ENCODE measurements at regions not wholly inside any gene's neighbourhood (a gene's known extent, or its start where the extent isn't known, plus 50 kb on each side); places are given as distances from the start of the nearest gene placed in this dataset.

DNA sequence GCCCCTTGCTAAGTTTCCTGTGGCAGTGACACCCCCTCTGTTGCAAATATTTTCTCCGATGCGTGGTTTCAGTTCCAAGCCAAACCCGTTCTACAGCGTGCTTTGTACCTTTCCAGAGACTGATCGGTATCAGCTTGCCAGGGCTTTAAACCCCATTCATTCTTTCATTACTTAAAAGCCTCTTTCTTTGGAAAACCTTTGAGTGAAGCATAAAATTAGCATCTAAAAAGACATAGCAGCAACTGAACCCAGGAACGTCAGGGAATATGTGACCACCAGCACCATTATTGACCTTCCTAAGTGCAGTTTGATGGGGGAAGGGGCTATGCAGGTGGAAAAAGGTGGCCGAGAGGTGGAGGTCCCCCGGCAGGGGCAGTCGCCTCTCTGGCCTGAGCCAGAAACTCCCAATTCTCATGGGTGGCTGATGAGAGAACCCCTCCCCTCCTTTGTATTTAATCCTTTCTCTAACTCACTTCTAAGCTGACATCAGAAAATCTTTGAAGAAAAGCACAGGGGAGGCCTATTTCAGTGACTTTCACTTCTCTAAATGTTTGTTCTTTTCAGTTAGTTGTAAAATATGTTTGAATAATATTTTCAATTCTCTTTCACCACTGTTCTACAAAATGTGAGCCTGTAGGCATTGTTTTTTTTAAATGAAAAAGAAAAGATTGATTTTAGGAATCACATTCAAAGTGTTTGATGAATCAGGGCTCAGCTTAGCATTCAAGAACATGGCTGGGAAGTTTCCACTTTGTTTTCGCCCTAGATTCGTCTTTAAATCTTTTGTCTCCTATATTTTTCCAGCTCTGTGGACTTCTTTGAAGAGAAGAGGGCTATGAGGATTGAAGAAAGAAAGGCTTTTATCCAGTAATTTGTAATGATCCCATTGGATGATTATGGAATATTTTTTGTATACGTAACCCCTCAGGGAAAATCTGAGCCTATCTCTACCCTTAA lies 89.2 kb downstream of the RSPH3 start (continued):
- TF ChIP-seq SUZ12 (IDR thresholded peaks at IDR 0.05; ENCODE audit: unreplicated experiment) (no peak), YBX1 (IDR thresholded peaks at IDR 0.05) (no peak), POLR2A (IDR thresholded peaks at IDR 0.05; ENCODE audit: low read depth, low read length) (peak; percentile 51; the same call in 1 of the 2 replicates), MEF2B (IDR thresholded peaks at IDR 0.05; ENCODE audit: partially characterized antibody, poor library complexity, severe bottlenecking) (peak; percentile 83), BCL11A (IDR thresholded peaks at IDR 0.05; ENCODE audit: low read depth, low read length) (no peak), TARDBP (IDR thresholded peaks at IDR 0.05; ENCODE audit: borderline replicate concordance) (no peak), NFYA (IDR thresholded peaks at IDR 0.05; ENCODE audit: borderline replicate concordance, low read depth, low read length) (no peak), ZNF622 (IDR thresholded peaks at IDR 0.05) (no peak)
- TF ChIP-seq, protein P1, sequence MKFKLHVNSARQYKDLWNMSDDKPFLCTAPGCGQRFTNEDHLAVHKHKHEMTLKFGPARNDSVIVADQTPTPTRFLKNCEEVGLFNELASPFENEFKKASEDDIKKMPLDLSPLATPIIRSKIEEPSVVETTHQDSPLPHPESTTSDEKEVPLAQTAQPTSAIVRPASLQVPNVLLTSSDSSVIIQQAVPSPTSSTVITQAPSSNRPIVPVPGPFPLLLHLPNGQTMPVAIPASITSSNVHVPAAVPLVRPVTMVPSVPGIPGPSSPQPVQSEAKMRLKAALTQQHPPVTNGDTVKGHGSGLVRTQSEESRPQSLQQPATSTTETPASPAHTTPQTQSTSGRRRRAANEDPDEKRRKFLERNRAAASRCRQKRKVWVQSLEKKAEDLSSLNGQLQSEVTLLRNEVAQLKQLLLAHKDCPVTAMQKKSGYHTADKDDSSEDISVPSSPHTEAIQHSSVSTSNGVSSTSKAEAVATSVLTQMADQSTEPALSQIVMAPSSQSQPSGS (IDR thresholded peaks at IDR 0.05; ENCODE audit: low read length), result peak; percentile 48; the same call in 1 of the 2 replicates

DNA sequence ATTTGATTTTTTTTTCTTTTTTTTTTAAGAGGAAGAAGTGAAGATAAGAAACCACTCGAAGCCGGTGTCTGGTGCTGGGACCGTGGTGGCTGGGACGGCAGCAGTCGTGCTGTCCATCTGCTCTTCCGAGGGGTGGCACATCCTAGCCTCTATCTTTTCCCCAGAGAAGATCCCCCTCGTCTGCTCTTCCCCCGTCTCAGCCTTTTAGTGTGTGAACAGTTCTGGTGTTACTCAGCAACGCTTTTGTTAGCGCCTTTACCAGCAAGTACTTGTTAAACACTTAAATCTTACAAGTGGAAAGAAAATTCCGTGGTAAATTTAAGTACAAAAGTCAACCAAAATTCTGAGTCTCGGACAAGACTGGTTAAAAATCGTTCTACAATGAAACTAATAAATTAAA lies 90.1 kb downstream of the RSPH3 start:
- H3K36me3 ChIP-seq (ENCODE audit: control insufficient read depth in 2 of 2, insufficient read depth in 2 of 2, low read length in 1 of 2), result no peaks in the 10 kb centered on the region
- H3K4me3 ChIP-seq, result peak overlapping the region; percentile 56; the same call in 1 of the 2 replicates
- TF ChIP-seq BACH1 (IDR thresholded peaks at IDR 0.05; ENCODE audit: borderline replicate concordance), result no peak
- peak; percentile 77; the same call in 1 of the 2 replicates for TF ChIP-seq ZBTB33 (IDR thresholded peaks at IDR 0.05)
- H3K4me1 ChIP-seq (ENCODE audit: control insufficient read depth, insufficient read depth, low read length), result peaks cover 33% of the 10 kb centered on the region
- RAD21 ChIA-PET (ENCODE audit: unreplicated experiment), result interaction anchor here (0.7 to 3.4 kb wide), 5 partner anchors 41 to 117 kb away, joined by 3 to 29 read pairs (median 10); partner anchors contain the start of gene RSPH3
- H3K9ac ChIP-seq (ENCODE audit: control insufficient read depth, insufficient read depth, low read length), result peak overlapping the region; percentile 94
- no peaks in the 10 kb centered on the region for H3K79me2 ChIP-seq (ENCODE audit: control insufficient read depth, insufficient read depth, low read length)
- H3K27ac ChIP-seq (ENCODE audit: control insufficient read depth, insufficient read depth), result peak overlapping the region; percentile 99
- H3K4me2 ChIP-seq (ENCODE audit: control insufficient read depth, insufficient read depth), result peak overlapping the region; percentile 99
- DNase-seq (ENCODE audit: low read depth, low spot score) (no peak), FAIRE-seq (no peak), ATAC-seq (0 out of 3 replicates have a peak, but pooled peaks have one; percentile 6)
- peaks cover 7% of the 10 kb centered on the region; the same call in 2 of the 3 replicates for H3K9me3 ChIP-seq (replicated peaks; ENCODE audit: control insufficient read depth, insufficient read depth, low read length)
- no peaks in the 10 kb centered on the region for H4K20me1 ChIP-seq (ENCODE audit: control insufficient read depth, insufficient read depth)
- SMC1A ChIA-PET (ENCODE audit: uncharacterized antibody, unreplicated experiment), result interaction anchor here (0.6 to 3.0 kb wide), 10 partner anchors 10 to 191 kb away, joined by 3 to 29 read pairs (median 6); no protein-coding TSS in a partner anchor
- POLR2A ChIA-PET, result interaction anchor here (0.6 to 3.4 kb wide), 4 partner anchors 41 to 195 kb away, joined by 3 to 12 read pairs (median 8); no protein-coding TSS in a partner anchor
- CTCF ChIA-PET, result interaction anchor here (0.6 to 1.7 kb wide), 5 partner anchors 61 to 219 kb away, joined by 4 to 6 read pairs (median 5); no protein-coding TSS in a partner anchor
- no peaks in the 10 kb centered on the region for H3K27me3 ChIP-seq (replicated peaks in 1 of 2; ENCODE audit: control insufficient read depth in 2 of 2, insufficient read depth in 2 of 2, low read length in 1 of 2)
- intact Hi-C loops (cut with micrococcal nuclease; ENCODE audit: unreplicated experiment), result loop anchor here (2.0 kb wide), 2 partner anchors 39 to 95 kb away; no protein-coding TSS in a partner anchor
- 3% methylated on average over 13 of the region's 13 CpGs for WGBS (ENCODE audit: insufficient coverage, insufficient replicate concordance, low lambda C conversion rate, missing lambda C conversion rate)
- H2AFZ ChIP-seq (ENCODE audit: control insufficient read depth, low read depth, low read length), result peak overlapping the region; percentile 92
- in situ Hi-C loops (cut with MboI), result no loop called here
- BruUV-seq (replicated peaks), result no TSS peak
